ENCODE measurements at regions not wholly inside any gene's neighbourhood (a gene's known extent, or its start where the extent isn't known, plus 50 kb on each side); places are given as distances from the start of the nearest gene placed in this dataset.

GRCh38 chr16:64019339-64019738 is 1102.5 kb downstream of the CDH11 start:
- no peak for TF ChIP-seq TAF1 (IDR thresholded peaks at IDR 0.05; ENCODE audit: low read depth)
- TF ChIP-seq ZBTB7A (IDR thresholded peaks at IDR 0.05; ENCODE audit: low read depth) = no peak
- TF ChIP-seq RAD21 (IDR thresholded peaks at IDR 0.05; ENCODE audit: low read depth) = no peak
- no peak for TF ChIP-seq TCF12 (IDR thresholded peaks at IDR 0.05; ENCODE audit: low read depth)
- no peak for TF ChIP-seq CEBPB (IDR thresholded peaks at IDR 0.05)
- TF ChIP-seq EGR1 (IDR thresholded peaks at IDR 0.05) = no peak
- TF ChIP-seq YY1 (IDR thresholded peaks at IDR 0.05; ENCODE audit: low read depth) = no peak
- TF ChIP-seq FOXM1 (IDR thresholded peaks at IDR 0.05; ENCODE audit: borderline replicate concordance, low read depth) = no peak
- no peak for TF ChIP-seq USF1 (IDR thresholded peaks at IDR 0.05)
- no peak for TF ChIP-seq CREB1 (IDR thresholded peaks at IDR 0.05; ENCODE audit: low read depth)
- no peak for TF ChIP-seq REST (IDR thresholded peaks at IDR 0.05; ENCODE audit: low read depth)
- TF ChIP-seq EP300 (IDR thresholded peaks at IDR 0.05; ENCODE audit: borderline replicate concordance) = no peak
- TF ChIP-seq TEAD4 (IDR thresholded peaks at IDR 0.05) = no peak
- no peak for TF ChIP-seq MAX (IDR thresholded peaks at IDR 0.05)
- no peak for TF ChIP-seq NFIC (IDR thresholded peaks at IDR 0.05)

GRCh38 chr16:64017796-64018195 is 1104.1 kb downstream of the CDH11 start:
- no peak for TF ChIP-seq TAF1 (IDR thresholded peaks at IDR 0.05; ENCODE audit: low read depth)
- TF ChIP-seq NFIC (IDR thresholded peaks at IDR 0.05) = no peak
- TF ChIP-seq EGR1 (IDR thresholded peaks at IDR 0.05) = no peak
- no peak for TF ChIP-seq TEAD4 (IDR thresholded peaks at IDR 0.05)
- no peak for TF ChIP-seq USF1 (IDR thresholded peaks at IDR 0.05)
- TF ChIP-seq CEBPB (IDR thresholded peaks at IDR 0.05) = no peak
- no peak for TF ChIP-seq EP300 (IDR thresholded peaks at IDR 0.05; ENCODE audit: borderline replicate concordance)
- TF ChIP-seq MAX (IDR thresholded peaks at IDR 0.05) = no peak
- no peak for TF ChIP-seq TCF12 (IDR thresholded peaks at IDR 0.05; ENCODE audit: low read depth)
- TF ChIP-seq FOXM1 (IDR thresholded peaks at IDR 0.05; ENCODE audit: borderline replicate concordance, low read depth) = no peak
- no peak for TF ChIP-seq REST (IDR thresholded peaks at IDR 0.05; ENCODE audit: low read depth)
- TF ChIP-seq RAD21 (IDR thresholded peaks at IDR 0.05; ENCODE audit: low read depth) = no peak
- TF ChIP-seq YY1 (IDR thresholded peaks at IDR 0.05; ENCODE audit: low read depth) = no peak
- TF ChIP-seq ZBTB7A (IDR thresholded peaks at IDR 0.05; ENCODE audit: low read depth) = no peak
- no peak for TF ChIP-seq CREB1 (IDR thresholded peaks at IDR 0.05; ENCODE audit: low read depth)

- TF ChIP-seq EP300 (IDR thresholded peaks at IDR 0.05; ENCODE audit: borderline replicate concordance) = no peak
These were observed 1108.0 kb downstream of the CDH11 start for GRCh38 chr16:64013856-64014255.

GRCh38 chr16:64012166-64012565 is 1109.7 kb downstream of the CDH11 start:
- no peak for TF ChIP-seq RAD21 (IDR thresholded peaks at IDR 0.05; ENCODE audit: low read depth)
- no peak for TF ChIP-seq EGR1 (IDR thresholded peaks at IDR 0.05)
- TF ChIP-seq NFIC (IDR thresholded peaks at IDR 0.05) = no peak

- no peak for TF ChIP-seq TCF12 (IDR thresholded peaks at IDR 0.05; ENCODE audit: low read depth)
- TF ChIP-seq NFIC (IDR thresholded peaks at IDR 0.05) = no peak
- TF ChIP-seq CEBPB (IDR thresholded peaks at IDR 0.05) = no peak
- no peak for TF ChIP-seq EP300 (IDR thresholded peaks at IDR 0.05; ENCODE audit: borderline replicate concordance)
- no peak for TF ChIP-seq RAD21 (IDR thresholded peaks at IDR 0.05; ENCODE audit: low read depth)
- TF ChIP-seq YY1 (IDR thresholded peaks at IDR 0.05; ENCODE audit: low read depth) = no peak
- TF ChIP-seq USF1 (IDR thresholded peaks at IDR 0.05) = no peak
- no peak for TF ChIP-seq FOXM1 (IDR thresholded peaks at IDR 0.05; ENCODE audit: borderline replicate concordance, low read depth)
- TF ChIP-seq EGR1 (IDR thresholded peaks at IDR 0.05) = no peak
- no peak for TF ChIP-seq CREB1 (IDR thresholded peaks at IDR 0.05; ENCODE audit: low read depth)
- TF ChIP-seq TEAD4 (IDR thresholded peaks at IDR 0.05) = no peak
- TF ChIP-seq MAX (IDR thresholded peaks at IDR 0.05) = no peak
These were observed 1110.2 kb downstream of the CDH11 start for GRCh38 chr16:64011650-64012049.

- no peak for TF ChIP-seq EGR1 (IDR thresholded peaks at IDR 0.05)
These were observed 1113.7 kb downstream of the CDH11 start for GRCh38 chr16:64008131-64008530.
